Epithelial cell of esophagus (primary cell): ENCODE measurements at regions not wholly inside any gene's neighbourhood (a gene's known extent, or its start where the extent isn't known, plus 50 kb on each side); places are given as distances from the start of the nearest gene placed in this dataset.

ENCODE experiments used
- DNase-seq: peaks from one replicate; pipeline ENCODE4 v3.0.0; 2010; ENCODE audit warnings: low read depth
- H3K4me3 ChIP-seq: 2 replicates; pipeline ENCODE4 v1.5.1; 2011; ENCODE audit warnings: mild to moderate bottlenecking, low read length, control low read depth
- CTCF ChIP-seq: IDR thresholded peaks from 2 replicates; pipeline ENCODE4 v1.5.1; 2011; ENCODE audit warnings: low read depth, mild to moderate bottlenecking, low read length, control low read depth, inconsistent platforms; ENCODE audit not compliant: insufficient read depth; ENCODE audit errors: missing control alignments

GRCh38 chr20:50385733-50386640 lies 124.2 kb upstream of the PTPN1 start:
- no peak for TF ChIP-seq CTCF
- no peak for DNase-seq
- no peak overlapping the region for H3K4me3 ChIP-seq

GRCh38 chr20:50386641-50386960 lies 123.6 kb upstream of the PTPN1 start:
- no peak overlapping the region for H3K4me3 ChIP-seq
- DNase-seq: no peak

GRCh38 chr20:50387218-50387995 lies 122.8 kb upstream of the PTPN1 start:
- DNase-seq: no peak
- H3K4me3 ChIP-seq: no peak overlapping the region
- TF ChIP-seq CTCF: no peak

More at GRCh38 chr20:50386641-50386960, 123.6 kb upstream of the PTPN1 start:
- TF ChIP-seq CTCF: no peak

- DNase-seq: no peak
- H3K4me3 ChIP-seq: no peak overlapping the region
- no peak for TF ChIP-seq CTCF
These were observed 122.2 kb upstream of the PTPN1 start for GRCh38 chr20:50387996-50388332.

- DNase-seq: no peak
- H3K4me3 ChIP-seq: no peak overlapping the region
- TF ChIP-seq CTCF: no peak
These were observed 121.3 kb upstream of the PTPN1 start for GRCh38 chr20:50388733-50389437.

- no peak overlapping the region for H3K4me3 ChIP-seq
- DNase-seq: no peak
- no peak for TF ChIP-seq CTCF
These were observed 120.8 kb upstream of the PTPN1 start for GRCh38 chr20:50389438-50389807.
